ENCODE measurements at regions not wholly inside any gene's neighbourhood (a gene's known extent, or its start where the extent isn't known, plus 50 kb on each side); places are given as distances from the start of the nearest gene placed in this dataset.

- no peak for DNase-seq (ENCODE audit: low spot score)
Observed at GRCh38 chr22:34743110-34743751, 322.7 kb upstream of the ISX start.

- DNase-seq (ENCODE audit: low spot score) = no peak
Observed at GRCh38 chr22:34760276-34761008, 305.5 kb upstream of the ISX start.

GRCh38 chr22:34761111-34761510 is 304.8 kb upstream of the ISX start:
- DNase-seq (ENCODE audit: low spot score) = no peak

- DNase-seq (ENCODE audit: low spot score) = no peak
Observed at GRCh38 chr22:34763496-34763895, 302.5 kb upstream of the ISX start.

GRCh38 chr22:34765115-34765514 is 300.8 kb upstream of the ISX start:
- no peak for DNase-seq (ENCODE audit: low spot score)

- no peak for DNase-seq (ENCODE audit: low spot score)
Observed at GRCh38 chr22:34769361-34769760, 296.6 kb upstream of the ISX start.

- no peak for DNase-seq (ENCODE audit: low spot score)
Observed at GRCh38 chr22:34776817-34777216, 289.1 kb upstream of the ISX start.

GRCh38 chr22:34781681-34782080 is 284.3 kb upstream of the ISX start:
- DNase-seq (ENCODE audit: low spot score) = no peak

- DNase-seq (ENCODE audit: low spot score) = no peak
Observed at GRCh38 chr22:34783436-34783835, 282.5 kb upstream of the ISX start.

GRCh38 chr22:34784056-34784455 is 281.9 kb upstream of the ISX start:
- DNase-seq (ENCODE audit: low spot score) = no peak

GRCh38 chr22:34797826-34798225 is 268.1 kb upstream of the ISX start:
- DNase-seq (ENCODE audit: low spot score) = no peak

GRCh38 chr22:34798605-34799004 is 267.4 kb upstream of the ISX start:
- DNase-seq (ENCODE audit: low spot score) = no peak

- no peak for DNase-seq (ENCODE audit: low spot score)
Observed at GRCh38 chr22:34800260-34800980, 265.5 kb upstream of the ISX start.

GRCh38 chr22:34801221-34801620 is 264.7 kb upstream of the ISX start:
- no peak for DNase-seq (ENCODE audit: low spot score)

GRCh38 chr22:34804091-34804490 is 261.9 kb upstream of the ISX start:
- DNase-seq (ENCODE audit: low spot score) = no peak

- no peak for DNase-seq (ENCODE audit: low spot score)
Observed at GRCh38 chr22:34804604-34805003, 261.4 kb upstream of the ISX start.

GRCh38 chr22:34805771-34806170 is 260.2 kb upstream of the ISX start:
- DNase-seq (ENCODE audit: low spot score) = no peak

- no peak for DNase-seq (ENCODE audit: low spot score)
Observed at GRCh38 chr22:34808618-34809017, 257.3 kb upstream of the ISX start.

- no peak for DNase-seq (ENCODE audit: low spot score)
Observed at GRCh38 chr22:34812631-34813030, 253.3 kb upstream of the ISX start.

GRCh38 chr22:34814260-34815025 is 251.5 kb upstream of the ISX start:
- peak; percentile 23 for DNase-seq (ENCODE audit: low spot score)

- DNase-seq (ENCODE audit: low spot score) = no peak
Observed at GRCh38 chr22:34829485-34829884, 236.5 kb upstream of the ISX start.

GRCh38 chr22:34834059-34834458 is 231.9 kb upstream of the ISX start:
- no peak for DNase-seq (ENCODE audit: low spot score)
